ENCODE measurements at regions not wholly inside any gene's neighbourhood (a gene's known extent, or its start where the extent isn't known, plus 50 kb on each side); places are given as distances from the start of the nearest gene placed in this dataset.
"Not testable (repeated sequence)": the region's sequence is repeated elsewhere in the genome, so short reads cannot be mapped to it uniquely, and the experiment has no call there.

- not testable (repeated sequence) for TF ChIP-seq CTCF (IDR thresholded peaks at IDR 0.05 in 2 of 3, conservative IDR thresholded peaks at IDR 0.05 in 1 of 3; ENCODE audit: borderline replicate concordance in 1 of 3, insufficient read depth in 1 of 3, low read depth in 2 of 3, low read length in 2 of 3); POLR2A (IDR thresholded peaks at IDR 0.05; ENCODE audit: borderline replicate concordance, extremely low read depth, insufficient read depth, insufficient read length); POLR2AphosphoS5 (IDR thresholded peaks at IDR 0.05; ENCODE audit: low read depth, low read length); ZFX (IDR thresholded peaks at IDR 0.05); SRF (IDR thresholded peaks at IDR 0.05; ENCODE audit: low read depth); EZH2 (IDR thresholded peaks at IDR 0.05); SP1 (IDR thresholded peaks at IDR 0.05; ENCODE audit: low read depth)
Measured at GRCh38 chr6:37749367-37749766, 51.7 kb upstream of the MDGA1 start.

Data from HCT116 (cell line).